H9 (cell line): ENCODE measurements at regions not wholly inside any gene's neighbourhood (a gene's known extent, or its start where the extent isn't known, plus 50 kb on each side); places are given as distances from the start of the nearest gene placed in this dataset.

ENCODE experiments used
- DNase-seq: peaks from one replicate; pipeline ENCODE4 v3.0.0-alpha.2; 2017
- H2AFZ ChIP-seq: one replicate; pipeline ENCODE4 v1.6.1; 2013; ENCODE audit warnings: mild to moderate bottlenecking, low read length, control low read depth, moderate library complexity
- H2AK5ac ChIP-seq: 2 replicates; pipeline ENCODE4 v1.6.1; 2013; ENCODE audit warnings: low read length, control low read depth, mixed read lengths; ENCODE audit not compliant: insufficient read length
- H2BK120ac ChIP-seq: one replicate; pipeline ENCODE4 v1.6.1; 2013; ENCODE audit warnings: low read depth, mild to moderate bottlenecking, low read length, control low read depth, inconsistent platforms; ENCODE audit not compliant: poor library complexity, severe bottlenecking
- H2BK12ac ChIP-seq: 2 replicates; pipeline ENCODE4 v1.6.1; 2013; ENCODE audit warnings: low read length, control low read depth, mixed read lengths, low read depth; ENCODE audit not compliant: insufficient read length
- H2BK15ac ChIP-seq: 2 replicates; pipeline ENCODE4 v1.6.1; 2013; ENCODE audit warnings: low read depth, low read length, control low read depth
- H2BK20ac ChIP-seq: one replicate; pipeline ENCODE4 v1.6.1; 2013; ENCODE audit warnings: low read depth, mild to moderate bottlenecking, low read length, control low read depth, inconsistent platforms; ENCODE audit not compliant: poor library complexity, severe bottlenecking
- H2BK5ac ChIP-seq: 2 replicates; pipeline ENCODE4 v1.6.1; 2013; ENCODE audit warnings: low read length, control low read depth, mixed read lengths; ENCODE audit not compliant: insufficient read length
- H3K14ac ChIP-seq: 2 replicates; pipeline ENCODE4 v1.6.1; 2013; ENCODE audit warnings: low read length, control low read depth; ENCODE audit not compliant: insufficient read depth
- H3K18ac ChIP-seq: 2 replicates; pipeline ENCODE4 v1.6.1; 2013; ENCODE audit warnings: low read depth, mild to moderate bottlenecking, mixed read lengths, low read length, control low read depth; ENCODE audit not compliant: insufficient read length
- H3K23ac ChIP-seq: 2 replicates; pipeline ENCODE4 v1.6.1; 2013; ENCODE audit warnings: low read length, control low read depth, mixed read lengths, low read depth; ENCODE audit not compliant: insufficient read length
- H3K23me2 ChIP-seq: 2 replicates; pipeline ENCODE4 v1.6.1; 2013; ENCODE audit warnings: low read depth, mild to moderate bottlenecking, mixed read lengths, low read length, control low read depth; ENCODE audit not compliant: insufficient read length, poor library complexity, severe bottlenecking
- H3K27ac ChIP-seq: 2 replicates; pipeline ENCODE4 v1.5.1; 2013; ENCODE audit warnings: low read length, control low read depth, mixed read lengths, low read depth; ENCODE audit not compliant: insufficient read length
- H3K27me3 ChIP-seq: 2 replicates; pipeline ENCODE4 v1.6.1; 2013; ENCODE audit warnings: low read length, control low read depth, inconsistent platforms; ENCODE audit not compliant: insufficient read depth
- H3K4ac ChIP-seq: 2 replicates; pipeline ENCODE4 v1.6.1; 2013; ENCODE audit warnings: low read depth, mild to moderate bottlenecking, control low read depth, inconsistent platforms, low read length, moderate library complexity
- H3K4me1 ChIP-seq: 2 replicates; pipeline ENCODE4 v1.6.1; 2013; ENCODE audit warnings: low read length, control low read depth, inconsistent platforms; ENCODE audit not compliant: insufficient read depth
- H3K4me2 ChIP-seq: 2 replicates; pipeline ENCODE4 v1.6.1; 2013; ENCODE audit warnings: low read length, control low read depth, mixed read lengths; ENCODE audit not compliant: insufficient read length, insufficient read depth
- H3K56ac ChIP-seq: 2 replicates; pipeline ENCODE4 v1.6.1; 2013; ENCODE audit warnings: low read depth, mild to moderate bottlenecking, mixed read lengths, low read length, control low read depth; ENCODE audit not compliant: insufficient read length
- H3K79me1 ChIP-seq: 2 replicates; pipeline ENCODE4 v1.6.1; 2013; ENCODE audit warnings: low read depth, mild to moderate bottlenecking, moderate library complexity, low read length, control low read depth, inconsistent platforms; ENCODE audit not compliant: insufficient read depth, poor library complexity, severe bottlenecking
- H3K79me2 ChIP-seq: 2 replicates; pipeline ENCODE4 v1.6.1; 2013; ENCODE audit warnings: low read length, control low read depth, inconsistent platforms; ENCODE audit not compliant: insufficient read depth
- H3K9ac ChIP-seq: 2 replicates; pipeline ENCODE4 v1.6.1; 2013; ENCODE audit warnings: low read length, control low read depth, mixed read lengths; ENCODE audit not compliant: insufficient read length; ENCODE audit errors: extremely low read depth
- H3K9me3 ChIP-seq: one replicate; pipeline ENCODE4 v1.6.1; 2013; ENCODE audit warnings: low read depth, low read length, inconsistent platforms; ENCODE audit not compliant: control insufficient read depth
- H3T11ph ChIP-seq: one replicate; pipeline ENCODE4 v1.6.1; 2013; ENCODE audit warnings: mild to moderate bottlenecking, low read length, control low read depth, inconsistent platforms
- H4K20me1 ChIP-seq: one replicate; pipeline ENCODE4 v1.6.1; 2013; ENCODE audit not compliant: control insufficient read depth, insufficient read length, insufficient read depth
- H4K5ac ChIP-seq: 2 replicates; pipeline ENCODE4 v1.6.1; 2013; ENCODE audit warnings: low read depth, mild to moderate bottlenecking, mixed read lengths, low read length, control low read depth; ENCODE audit not compliant: insufficient read length
- H4K8ac ChIP-seq: replicated peaks from 2 replicates; pipeline ENCODE4 v1.6.1; 2013; ENCODE audit warnings: low read length, control low read depth, mixed read lengths, low read depth; ENCODE audit not compliant: insufficient read length
- H4K91ac ChIP-seq: 2 replicates; pipeline ENCODE4 v1.6.1; 2013; ENCODE audit warnings: low read depth, mild to moderate bottlenecking, moderate library complexity, mixed read lengths, low read length, control low read depth; ENCODE audit not compliant: insufficient read length
- H3K27ac Mint-ChIP-seq, 3 experiments: 2 replicates in 2 of 3; 3 replicates in 1 of 3; pipeline ENCODE4 v1.8.0; 2020 to 2021; ENCODE audit warnings: mixed read lengths in 3 of 3, mild to moderate bottlenecking in 1 of 3, moderate library complexity in 1 of 3
- H3K27me3 Mint-ChIP-seq: 2 replicates; pipeline ENCODE4 v1.8.0; 2021; ENCODE audit warnings: low read depth, mild to moderate bottlenecking, moderate library complexity, mixed read lengths
- H3K36me3 Mint-ChIP-seq, 3 experiments: 2 replicates in 2 of 3; 3 replicates in 1 of 3; pipeline ENCODE4 v1.8.0; 2020 to 2021; ENCODE audit warnings: low read depth in 3 of 3, mixed read lengths in 3 of 3; ENCODE audit not compliant: insufficient read depth in 1 of 3
- H3K4me1 Mint-ChIP-seq, 2 experiments: 2 replicates each; pipeline ENCODE4 v1.8.0; 2020; ENCODE audit warnings: mixed read lengths in 2 of 2
- H3K4me3 Mint-ChIP-seq, 2 experiments: 2 replicates in 1 of 2; 3 replicates in 1 of 2; pipeline ENCODE4 v1.8.0; 2020 to 2021; ENCODE audit warnings: mild to moderate bottlenecking in 2 of 2, mixed read lengths in 2 of 2, moderate library complexity in 1 of 2
- H3K9me3 Mint-ChIP-seq, 2 experiments: 2 replicates in 1 of 2; 3 replicates in 1 of 2; pipeline ENCODE4 v1.8.0; 2020; ENCODE audit warnings: mild to moderate bottlenecking in 2 of 2, mixed read lengths in 2 of 2, moderate library complexity in 1 of 2
- WGBS: extraction: QIAGEN DNeasy Blood & Tissue Kit; methylation state at CpG from one replicate; pipeline ENCODE4 v1.1.7; 2013; ENCODE audit warnings: missing lambda C conversion rate, low lambda C conversion rate, mixed read lengths; ENCODE audit not compliant: insufficient read length; ENCODE audit errors: extremely low coverage; 5-methylcytosine and 5-hydroxymethylcytosine counted together
- TF ChIP-seq, protein P1 (sequence below): fragments of 200-600 bp; sonication (generic); conservative IDR thresholded peaks from 3 replicates; pipeline ENCODE4 v1.8.0; 2021; ENCODE audit warnings: antibody characterized with exemption, mild to moderate bottlenecking

- no peak overlapping the region for H2AFZ ChIP-seq
- TF ChIP-seq, protein P1, sequence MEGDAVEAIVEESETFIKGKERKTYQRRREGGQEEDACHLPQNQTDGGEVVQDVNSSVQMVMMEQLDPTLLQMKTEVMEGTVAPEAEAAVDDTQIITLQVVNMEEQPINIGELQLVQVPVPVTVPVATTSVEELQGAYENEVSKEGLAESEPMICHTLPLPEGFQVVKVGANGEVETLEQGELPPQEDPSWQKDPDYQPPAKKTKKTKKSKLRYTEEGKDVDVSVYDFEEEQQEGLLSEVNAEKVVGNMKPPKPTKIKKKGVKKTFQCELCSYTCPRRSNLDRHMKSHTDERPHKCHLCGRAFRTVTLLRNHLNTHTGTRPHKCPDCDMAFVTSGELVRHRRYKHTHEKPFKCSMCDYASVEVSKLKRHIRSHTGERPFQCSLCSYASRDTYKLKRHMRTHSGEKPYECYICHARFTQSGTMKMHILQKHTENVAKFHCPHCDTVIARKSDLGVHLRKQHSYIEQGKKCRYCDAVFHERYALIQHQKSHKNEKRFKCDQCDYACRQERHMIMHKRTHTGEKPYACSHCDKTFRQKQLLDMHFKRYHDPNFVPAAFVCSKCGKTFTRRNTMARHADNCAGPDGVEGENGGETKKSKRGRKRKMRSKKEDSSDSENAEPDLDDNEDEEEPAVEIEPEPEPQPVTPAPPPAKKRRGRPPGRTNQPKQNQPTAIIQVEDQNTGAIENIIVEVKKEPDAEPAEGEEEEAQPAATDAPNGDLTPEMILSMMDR = no peak
- no peaks in the 10 kb centered on the region for H4K20me1 ChIP-seq
- no peak overlapping the region for H3K27ac ChIP-seq
- H3K4me1 Mint-ChIP-seq = no peaks in the 10 kb centered on the region
- H2BK20ac ChIP-seq = no peak overlapping the region
- WGBS = no CpG with 5 or more reads among the region's 1 CpG
- no peak for DNase-seq
- no peak overlapping the region for H2BK120ac ChIP-seq
- H3K9ac ChIP-seq = no peak overlapping the region
- no peak overlapping the region for H3K56ac ChIP-seq
- H3K36me3 Mint-ChIP-seq = peaks cover 8 to 26% (median 10%) of the 10 kb centered on the region in 3 experiments
- H4K91ac ChIP-seq = no peak overlapping the region
- no peak overlapping the region for H3K23ac ChIP-seq
- H3K9me3 ChIP-seq = no peaks in the 10 kb centered on the region
- no peak overlapping the region for H2BK5ac ChIP-seq
- no peak overlapping the region for H3K4me2 ChIP-seq
- H3K27me3 Mint-ChIP-seq = no peaks in the 10 kb centered on the region; the same call in 1 of the 2 replicates
- no peak overlapping the region for H3K18ac ChIP-seq
- peaks cover 22 to 30% of the 10 kb centered on the region in 2 experiments for H3K9me3 Mint-ChIP-seq
- no peak overlapping the region for H2BK15ac ChIP-seq
- H2BK12ac ChIP-seq = no peak overlapping the region
- H4K8ac ChIP-seq = no peak overlapping the region
- no peak overlapping the region for H3K4ac ChIP-seq
- H3K14ac ChIP-seq = no peak overlapping the region
- H2AK5ac ChIP-seq = no peak overlapping the region
- no peak overlapping the region for H3K4me3 Mint-ChIP-seq
- no peaks in the 10 kb centered on the region for H3K79me1 ChIP-seq
- no peaks in the 10 kb centered on the region for H3K27me3 ChIP-seq
- no peaks in the 10 kb centered on the region for H3K23me2 ChIP-seq
- H3K79me2 ChIP-seq = no peaks in the 10 kb centered on the region
- no peaks in the 10 kb centered on the region for H3K4me1 ChIP-seq
- no peak overlapping the region for H3T11ph ChIP-seq
- H4K5ac ChIP-seq = no peak overlapping the region
- H3K27ac Mint-ChIP-seq = no peak overlapping the region
Observed at GRCh38 chr18:4931209-4931608, 265.8 kb downstream of the AKAIN1 start.
